T-helper 1 cell treated with Interleukin-12 subunit alpha and Interleukin-12 subunit beta and Interleukin-4 antibody, amounts not matched to agents 30 ng/mL and 1 ng/mL, for 36 hours (primary cell): ENCODE measurements at regions not wholly inside any gene's neighbourhood (a gene's known extent, or its start where the extent isn't known, plus 50 kb on each side); places are given as distances from the start of the nearest gene placed in this dataset.

Experiments used
- intact Hi-C: fragments of 100-400 bp; cut with micrococcal nuclease; formaldehyde crosslinking; loops from one replicate; pipeline ENCODE4 v1.15.1; 2024

- intact Hi-C loops = no loop called here
Observed at GRCh38 chr21:28663111-28663693, 329.5 kb downstream of the LTN1 start.

DNA sequence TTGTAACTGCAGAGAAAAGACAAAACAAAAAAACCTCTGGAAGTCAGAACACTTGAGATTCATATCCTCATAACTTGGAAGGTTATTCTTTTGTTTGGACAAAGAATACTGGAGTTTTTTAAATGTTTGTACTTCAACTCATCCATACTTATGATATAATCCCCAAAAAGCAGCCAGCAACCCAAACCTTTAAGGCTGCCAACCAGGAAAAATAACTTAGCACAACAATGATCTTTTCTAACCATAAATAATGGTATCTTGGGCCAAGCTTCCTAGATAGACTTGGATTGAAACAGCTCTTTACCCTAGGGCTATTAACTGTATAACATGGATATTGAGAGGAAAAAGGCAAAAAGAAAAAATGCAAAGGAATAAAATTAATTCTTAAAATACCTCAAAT, 335.1 kb downstream of the LTN1 start:
- intact Hi-C loops = no loop called here

GRCh38 chr21:28655471-28655870, 337.2 kb downstream of the LTN1 start:
- intact Hi-C loops = no loop called here

GRCh38 chr21:28654406-28654805, 338.3 kb downstream of the LTN1 start:
- intact Hi-C loops = no loop called here

DNA sequence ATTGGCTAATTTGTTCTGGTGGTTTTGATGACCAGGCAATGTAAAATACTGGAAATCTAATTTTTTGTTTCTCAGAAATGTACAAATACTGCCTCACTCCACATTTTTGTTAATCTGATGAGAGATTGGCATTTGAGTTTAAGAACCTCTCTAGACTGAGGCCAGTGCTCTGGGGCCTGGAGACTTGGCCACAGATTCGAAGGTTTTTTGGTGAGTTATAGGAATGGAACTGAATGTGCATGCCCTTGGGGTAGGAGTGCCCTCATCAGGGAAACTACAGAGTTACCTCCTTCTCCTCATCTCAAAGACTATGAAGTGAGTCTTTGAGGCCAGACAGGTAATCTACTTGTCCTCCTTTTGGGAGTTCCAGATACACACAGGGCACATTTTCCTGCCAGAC, 347.9 kb downstream of the LTN1 start:
- intact Hi-C loops = no loop called here

- intact Hi-C loops = no loop called here
Observed at GRCh38 chr21:28642891-28643290, 349.8 kb downstream of the LTN1 start.

DNA sequence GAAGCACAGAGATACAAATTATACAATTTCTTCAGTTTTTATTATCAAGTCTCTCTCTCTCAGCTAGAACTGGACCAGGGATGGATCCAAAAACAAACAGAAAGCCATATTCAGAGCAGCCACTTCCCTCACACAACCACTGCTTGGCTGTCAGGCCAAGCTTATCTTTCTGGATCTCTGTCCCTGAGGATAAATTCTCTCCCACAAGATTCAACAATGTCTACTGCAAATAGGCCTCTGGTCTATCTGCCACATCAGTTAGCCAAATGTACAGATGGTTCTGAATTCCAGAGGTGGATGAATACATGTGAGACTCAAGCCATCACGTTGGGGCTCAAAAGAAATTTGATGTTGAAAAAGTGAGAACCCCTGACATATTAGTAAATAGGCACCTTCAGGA, 350.9 kb downstream of the LTN1 start:
- intact Hi-C loops = no loop called here

GRCh38 chr21:28640326-28640725, 352.4 kb downstream of the LTN1 start:
- intact Hi-C loops = no loop called here

GRCh38 chr21:28639737-28640136, 352.9 kb downstream of the LTN1 start:
- intact Hi-C loops = no loop called here

DNA sequence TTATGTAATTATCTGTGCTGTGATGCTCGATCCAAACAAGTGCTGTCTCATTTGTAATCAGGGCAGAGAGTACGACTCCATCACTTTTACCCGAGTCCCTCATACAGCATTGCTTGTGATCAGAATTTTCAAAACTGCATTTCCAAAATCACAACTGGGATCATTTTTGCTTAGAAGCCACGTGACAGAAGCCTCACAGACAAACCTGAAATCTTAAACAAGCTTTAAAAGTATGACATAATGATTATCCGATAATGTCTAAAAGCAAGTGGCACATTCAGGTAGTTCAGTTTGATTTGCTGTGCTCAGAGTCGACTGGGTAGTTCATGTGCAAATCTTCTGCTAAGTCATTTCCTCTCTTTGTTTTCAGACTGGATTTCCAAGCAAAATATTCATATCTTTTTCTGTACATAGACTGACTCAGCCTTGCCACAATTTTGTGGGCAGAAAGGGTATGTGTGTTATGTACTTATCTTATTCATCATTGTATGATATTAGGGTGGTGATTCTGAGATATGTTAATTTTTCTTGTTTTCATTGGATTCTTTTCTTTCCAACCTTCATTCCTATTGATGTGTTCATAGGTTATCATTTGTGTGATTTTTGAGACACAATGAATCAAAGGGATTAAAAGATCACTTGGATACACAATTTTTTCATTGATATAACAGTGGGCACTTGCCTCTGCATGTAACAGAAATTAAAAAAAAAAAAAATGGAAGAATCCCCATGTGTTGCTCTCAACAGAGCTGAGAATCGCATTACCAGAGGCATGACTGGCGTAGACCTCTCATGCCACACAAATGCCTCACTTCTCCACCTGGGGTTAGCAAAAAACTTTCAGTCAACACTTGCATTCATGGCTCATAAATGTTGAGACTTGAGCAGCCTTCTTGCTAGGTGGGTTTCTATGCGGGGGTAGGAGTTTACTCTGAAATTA, 355.7 kb downstream of the LTN1 start:
- intact Hi-C loops = no loop called here

GRCh38 chr21:28635541-28635940, 357.1 kb downstream of the LTN1 start:
- intact Hi-C loops = no loop called here

GRCh38 chr21:28633839-28634555, 358.7 kb downstream of the LTN1 start:
- intact Hi-C loops = no loop called here

GRCh38 chr21:28632755-28633408, 359.8 kb downstream of the LTN1 start:
- intact Hi-C loops = no loop called here

DNA sequence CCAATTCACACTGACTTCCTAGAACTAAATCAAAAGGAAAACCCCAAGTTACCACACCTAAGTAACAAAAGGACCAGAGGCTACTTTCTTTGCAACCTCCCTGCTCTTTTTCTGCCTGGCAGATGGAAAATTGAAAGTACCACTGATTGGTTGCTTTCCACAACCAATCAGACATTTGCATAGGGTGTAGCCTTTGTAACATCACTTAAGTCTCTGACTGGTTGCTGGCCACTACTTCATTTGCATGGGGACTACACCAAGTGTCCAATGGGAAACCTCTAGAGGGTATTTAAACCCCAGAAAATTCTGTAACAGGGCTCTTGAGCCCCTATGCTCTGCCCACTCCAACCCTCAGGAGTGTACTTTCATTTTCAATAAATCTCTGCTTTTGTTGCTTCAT, 365.0 kb downstream of the LTN1 start:
- intact Hi-C loops = no loop called here

DNA sequence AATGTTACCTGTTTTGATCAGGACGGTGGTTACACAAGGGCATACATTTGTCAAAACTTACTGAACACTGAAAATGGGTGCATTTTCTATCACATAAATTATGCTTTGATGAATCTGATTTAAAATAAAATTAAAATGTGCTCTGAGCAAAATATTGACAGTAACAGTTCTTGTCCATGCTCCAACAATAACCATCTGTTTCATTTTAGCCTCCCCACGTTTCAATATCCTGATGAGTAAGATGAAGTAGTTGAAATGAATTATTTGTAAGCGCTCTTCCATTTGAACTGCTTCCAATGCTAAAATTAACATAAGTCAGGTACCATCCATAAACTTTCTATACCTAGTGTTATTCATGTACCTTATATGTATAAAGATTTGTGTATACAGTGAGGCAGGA, 365.4 kb downstream of the LTN1 start:
- intact Hi-C loops = no loop called here

DNA sequence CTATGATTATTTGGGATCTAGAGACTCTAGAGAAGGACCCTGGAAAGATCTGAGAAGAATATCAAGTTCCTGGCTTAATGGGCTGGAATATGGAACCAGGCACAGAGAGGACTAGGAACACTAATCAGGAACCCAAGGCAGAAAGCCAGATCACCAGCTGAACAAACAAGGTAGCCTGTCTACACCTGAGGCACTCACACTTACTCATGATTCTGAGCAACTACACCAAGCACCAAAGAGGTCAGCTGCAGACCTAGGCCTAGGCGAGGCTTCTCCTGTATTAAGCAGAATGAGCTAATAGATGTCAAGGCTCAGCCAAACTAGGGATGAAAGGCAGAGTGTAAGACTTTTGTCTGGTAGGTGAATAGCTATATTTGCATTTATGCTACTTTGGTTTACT, 368.1 kb downstream of the LTN1 start:
- intact Hi-C loops = no loop called here

DNA sequence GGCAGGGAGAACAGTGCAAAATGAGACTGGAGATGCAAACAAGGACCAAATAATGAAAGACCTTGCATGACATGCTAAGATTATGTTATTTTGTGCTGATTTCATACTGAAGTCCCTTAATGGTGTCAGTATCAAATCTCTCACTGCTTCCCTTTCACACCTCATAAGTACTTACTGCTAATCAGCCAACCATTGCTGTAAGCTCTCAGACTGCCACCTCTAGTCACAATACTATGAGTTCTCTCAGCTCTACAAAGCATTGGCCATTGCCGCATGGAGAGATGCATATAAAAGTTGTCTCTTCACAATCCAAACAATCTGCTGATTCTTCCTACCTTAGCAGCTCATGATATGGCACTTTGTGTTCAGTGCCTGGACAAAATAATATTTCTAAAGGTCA, 375.4 kb downstream of the LTN1 start:
- intact Hi-C loops = no loop called here

DNA sequence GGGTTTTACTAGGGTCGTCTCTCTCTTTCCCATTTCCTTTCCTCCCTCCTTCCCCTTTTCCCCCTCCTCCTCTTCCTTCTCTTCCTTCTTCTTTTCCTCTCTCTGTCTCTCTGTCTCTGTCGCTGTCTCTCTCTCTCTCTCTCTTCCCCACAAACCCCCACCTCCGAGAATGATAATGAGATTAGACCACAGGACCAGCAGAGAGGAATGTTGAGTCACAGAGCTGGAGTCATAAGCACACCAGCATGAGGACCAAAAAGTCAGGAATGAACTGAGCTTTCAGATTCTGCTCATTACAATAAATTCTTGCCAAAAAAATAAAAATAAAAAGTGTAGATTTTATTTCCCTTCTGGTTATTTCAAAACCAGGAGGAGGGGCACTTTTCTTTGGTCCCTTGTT, 377.4 kb downstream of the LTN1 start:
- intact Hi-C loops = no loop called here

DNA sequence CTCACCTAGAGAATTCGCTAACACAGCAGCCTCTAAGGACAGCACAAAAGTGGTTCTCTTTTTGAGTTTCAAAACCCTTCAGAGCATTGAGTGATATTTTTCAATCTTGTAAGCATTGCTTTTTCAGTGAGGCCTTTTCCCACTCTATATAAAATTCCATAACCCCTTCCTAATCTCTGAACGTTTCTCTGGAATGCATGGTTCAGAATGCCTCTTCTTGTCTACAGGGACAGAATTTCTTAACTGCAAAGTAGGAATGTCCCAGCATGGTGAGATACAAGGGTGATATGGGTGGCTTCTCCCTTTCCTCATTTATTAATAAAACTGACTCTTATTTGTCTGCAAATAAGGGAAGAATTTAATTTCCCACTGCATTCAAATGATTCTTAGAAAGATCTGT, 377.9 kb downstream of the LTN1 start:
- intact Hi-C loops = no loop called here

GRCh38 chr21:28608646-28609045, 384.0 kb downstream of the LTN1 start:
- intact Hi-C loops = loop anchor here (5.0 to 10.0 kb wide), 2 partner anchors 134 to 226 kb away; no protein-coding TSS in a partner anchor

DNA sequence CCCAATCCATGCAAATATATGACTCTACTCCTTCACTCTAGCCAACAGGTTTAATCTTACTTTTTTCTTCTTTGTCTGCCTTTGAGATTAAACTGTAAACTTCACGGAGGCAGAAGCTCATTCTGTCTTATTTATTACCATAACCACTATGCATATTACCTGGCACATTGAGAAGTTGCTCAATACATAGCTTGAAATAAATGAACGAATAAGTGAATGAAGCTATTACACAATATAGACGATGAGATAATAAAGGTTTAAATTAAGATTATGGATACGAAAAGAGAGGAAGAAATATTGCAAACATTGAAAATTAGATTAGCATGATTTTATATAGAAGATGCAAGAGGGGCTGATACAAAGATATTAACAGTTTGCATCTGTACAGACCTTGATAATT, 385.1 kb downstream of the LTN1 start:
- intact Hi-C loops = loop anchor here (5.0 to 10.0 kb wide), 2 partner anchors 135 to 227 kb away; no protein-coding TSS in a partner anchor
